Upper lobe of right lung (tissue), 1 donor: ENCODE measurements at regions not wholly inside any gene's neighbourhood (a gene's known extent, or its start where the extent isn't known, plus 50 kb on each side); places are given as distances from the start of the nearest gene placed in this dataset.

Experiments used
- ATAC-seq: fragments of 200-7000 bp; cut with Tn5 transposase; one replicate; pipeline ENCODE4 v1.9.1; 2020; ENCODE audit warnings: mild to moderate bottlenecking, moderate library complexity
- DNase-seq: peaks from one replicate; pipeline ENCODE4 v3.0.0-alpha.2; 2020
- H3K27ac ChIP-seq: fragments of 200-600 bp; one replicate; pipeline ENCODE4 v1.8.0; 2022
- H3K27me3 ChIP-seq: fragments of 200-600 bp; one replicate; pipeline ENCODE4 v1.8.0; 2022; ENCODE audit warnings: mild to moderate bottlenecking
- H3K36me3 ChIP-seq: fragments of 200-600 bp; one replicate; pipeline ENCODE4 v1.8.0; 2022
- H3K4me1 ChIP-seq: fragments of 200-600 bp; one replicate; pipeline ENCODE4 v1.8.0; 2022
- H3K4me3 ChIP-seq: fragments of 200-600 bp; one replicate; pipeline ENCODE4 v1.8.0; 2022; ENCODE audit warnings: mild to moderate bottlenecking
- H3K9me3 ChIP-seq: fragments of 200-600 bp; one replicate; pipeline ENCODE4 v1.8.0; 2022
- intact Hi-C: fragments of 100-400 bp; cut with DNase I; formaldehyde crosslinking; loops from one replicate; pipeline ENCODE4 v1.11.0; 2022
- TF ChIP-seq, protein P1 (sequence below): fragments of 200-600 bp; IDR thresholded peaks from one replicate; pipeline ENCODE4 v1.8.0; 2022; ENCODE audit warnings: antibody characterized with exemption
- donor health status: DM: no; HTN: yes; CAD: no; lungs with severe emphysema.

DNA sequence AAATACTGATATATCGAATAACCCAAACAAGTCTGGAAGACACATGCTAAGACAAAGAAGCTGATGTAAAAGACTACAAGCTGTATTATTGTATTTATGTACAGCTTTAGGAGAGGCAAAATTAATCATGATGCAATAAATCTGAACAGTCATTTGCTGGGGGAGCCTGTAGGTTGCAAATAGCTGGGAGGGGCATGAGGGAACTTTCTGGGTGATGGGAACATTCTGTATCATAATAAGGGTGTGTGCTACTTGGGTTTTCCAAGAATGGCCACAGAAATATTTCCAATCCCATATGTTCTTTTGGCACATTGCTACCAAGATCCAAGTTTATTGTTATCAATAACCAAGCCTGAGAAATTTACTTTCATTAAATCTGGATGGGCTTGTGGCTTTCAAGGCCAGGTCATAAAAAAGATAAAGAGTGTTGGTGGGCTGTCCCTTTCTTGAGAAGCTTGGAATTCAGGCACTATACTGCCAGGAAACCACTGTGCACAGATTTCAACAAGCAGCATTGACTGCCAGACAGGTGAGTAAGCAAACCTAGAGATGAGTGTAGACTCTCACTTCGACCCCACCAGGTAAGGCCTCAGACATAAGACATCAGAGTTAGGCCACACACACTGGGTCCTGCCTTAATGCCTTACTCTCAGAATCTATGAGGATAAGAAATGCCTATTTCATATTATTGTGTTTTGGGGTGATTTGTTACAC, 629.7 kb upstream of the FZD8 start:
- H3K27ac ChIP-seq: no peak overlapping the region
- ATAC-seq (no peak), DNase-seq (no peak)
- no peak overlapping the region for H3K4me3 ChIP-seq
- H3K36me3 ChIP-seq: no peaks in the 10 kb centered on the region
- H3K9me3 ChIP-seq: no peaks in the 10 kb centered on the region
- H3K4me1 ChIP-seq: no peaks in the 10 kb centered on the region
- intact Hi-C loops: no loop called here
- H3K27me3 ChIP-seq: no peaks in the 10 kb centered on the region
- TF ChIP-seq, protein P1, sequence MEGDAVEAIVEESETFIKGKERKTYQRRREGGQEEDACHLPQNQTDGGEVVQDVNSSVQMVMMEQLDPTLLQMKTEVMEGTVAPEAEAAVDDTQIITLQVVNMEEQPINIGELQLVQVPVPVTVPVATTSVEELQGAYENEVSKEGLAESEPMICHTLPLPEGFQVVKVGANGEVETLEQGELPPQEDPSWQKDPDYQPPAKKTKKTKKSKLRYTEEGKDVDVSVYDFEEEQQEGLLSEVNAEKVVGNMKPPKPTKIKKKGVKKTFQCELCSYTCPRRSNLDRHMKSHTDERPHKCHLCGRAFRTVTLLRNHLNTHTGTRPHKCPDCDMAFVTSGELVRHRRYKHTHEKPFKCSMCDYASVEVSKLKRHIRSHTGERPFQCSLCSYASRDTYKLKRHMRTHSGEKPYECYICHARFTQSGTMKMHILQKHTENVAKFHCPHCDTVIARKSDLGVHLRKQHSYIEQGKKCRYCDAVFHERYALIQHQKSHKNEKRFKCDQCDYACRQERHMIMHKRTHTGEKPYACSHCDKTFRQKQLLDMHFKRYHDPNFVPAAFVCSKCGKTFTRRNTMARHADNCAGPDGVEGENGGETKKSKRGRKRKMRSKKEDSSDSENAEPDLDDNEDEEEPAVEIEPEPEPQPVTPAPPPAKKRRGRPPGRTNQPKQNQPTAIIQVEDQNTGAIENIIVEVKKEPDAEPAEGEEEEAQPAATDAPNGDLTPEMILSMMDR: no peak

DNA sequence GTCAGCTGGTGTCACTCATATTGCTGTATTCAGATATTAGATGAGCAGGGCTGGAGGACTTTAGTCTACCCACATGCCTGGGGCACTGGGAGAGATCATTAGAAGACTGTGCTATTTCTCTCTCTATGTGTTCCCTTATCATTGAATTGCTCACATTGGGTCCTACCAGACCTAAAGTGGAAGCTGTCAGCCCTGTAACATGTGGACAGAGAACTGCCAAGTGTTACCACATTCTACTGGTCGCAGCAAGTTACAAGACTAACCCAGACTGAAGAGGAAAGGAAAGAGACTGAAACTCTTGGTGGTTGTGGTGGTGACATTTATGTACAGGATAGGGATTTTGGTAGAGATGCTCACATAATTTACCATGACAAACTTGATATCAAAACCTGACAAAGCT, 627.1 kb upstream of the FZD8 start:
- no peak for ATAC-seq
- Histone ChIP-seq H3K9me3 (no peaks in the 10 kb centered on the region), H3K27me3 (no peaks in the 10 kb centered on the region), H3K36me3 (no peaks in the 10 kb centered on the region), H3K4me3 (no peak overlapping the region), H3K27ac (no peak overlapping the region), H3K4me1 (no peaks in the 10 kb centered on the region)
- no peak for DNase-seq
- TF ChIP-seq, protein P1: no peak
- intact Hi-C loops: no loop called here

DNA sequence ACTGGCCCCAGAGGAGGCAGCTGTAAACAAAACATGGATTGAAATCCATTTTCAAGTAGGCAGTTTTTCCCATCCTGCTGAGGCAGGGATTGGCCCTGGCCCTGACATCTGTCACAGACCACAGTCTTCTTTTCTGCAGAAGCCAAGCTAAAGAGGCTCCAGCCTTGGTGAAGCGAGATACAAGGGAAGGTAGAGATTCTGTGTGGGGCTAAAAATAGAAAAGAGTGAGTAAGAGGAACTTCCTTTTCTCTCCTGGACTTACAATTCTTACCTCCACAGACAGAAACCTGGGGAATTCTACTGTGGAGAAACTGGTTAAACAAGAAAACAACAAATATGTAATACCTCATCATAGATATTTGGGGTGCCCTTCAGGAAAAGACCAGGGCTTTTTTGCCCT, 624.8 kb upstream of the FZD8 start:
- no peaks in the 10 kb centered on the region for H3K4me1 ChIP-seq
- DNase-seq (no peak), ATAC-seq (no peak)
- no peaks in the 10 kb centered on the region for H3K36me3 ChIP-seq
- no peaks in the 10 kb centered on the region for H3K9me3 ChIP-seq
- H3K27me3 ChIP-seq: no peaks in the 10 kb centered on the region
- TF ChIP-seq, protein P1: no peak
- no peak overlapping the region for H3K27ac ChIP-seq
- intact Hi-C loops: no loop called here
- H3K4me3 ChIP-seq: no peak overlapping the region

DNA sequence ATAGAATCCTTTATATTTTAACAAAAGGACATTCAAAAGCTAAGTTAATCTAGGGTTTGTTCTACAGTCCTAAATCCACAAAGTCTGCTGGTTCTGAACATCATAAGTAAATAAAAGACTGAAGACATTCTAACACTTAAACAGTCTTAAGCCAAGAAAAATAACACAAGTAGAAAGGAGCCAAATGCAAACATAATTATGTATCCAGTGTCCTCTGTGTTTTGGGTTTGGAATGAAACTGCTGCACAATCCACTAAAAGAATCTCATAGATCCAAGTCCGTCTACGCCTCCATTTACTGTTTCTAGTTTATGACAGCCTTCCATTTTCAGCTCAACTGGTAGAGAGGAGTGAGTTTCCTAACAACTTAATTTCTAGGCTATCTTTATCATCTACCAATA, 623.6 kb upstream of the FZD8 start:
- no peak overlapping the region for H3K27ac ChIP-seq
- intact Hi-C loops: no loop called here
- TF ChIP-seq, protein P1: no peak
- H3K36me3 ChIP-seq: no peaks in the 10 kb centered on the region
- no peaks in the 10 kb centered on the region for H3K27me3 ChIP-seq
- ATAC-seq: no peak
- H3K4me3 ChIP-seq: no peak overlapping the region
- DNase-seq: no peak
- no peaks in the 10 kb centered on the region for H3K4me1 ChIP-seq
- no peaks in the 10 kb centered on the region for H3K9me3 ChIP-seq

DNA sequence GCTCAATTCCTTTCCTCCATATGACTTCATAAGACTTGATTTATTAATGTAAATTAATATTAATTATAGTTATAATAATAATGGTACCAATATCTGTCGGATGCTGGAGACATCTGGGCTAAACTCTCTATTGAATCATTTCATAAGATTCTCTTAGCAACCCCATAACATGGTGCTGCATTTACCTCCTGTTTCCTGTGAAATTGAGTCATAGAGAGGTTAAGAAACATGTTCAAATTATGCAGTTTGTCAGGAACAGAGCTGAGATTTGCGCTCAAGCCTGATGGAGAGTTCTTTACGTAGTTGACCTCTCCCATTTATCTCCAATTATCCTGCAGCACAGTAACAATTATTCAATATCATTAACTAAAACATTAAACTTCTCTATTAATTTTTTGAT, 621.8 kb upstream of the FZD8 start:
- TF ChIP-seq, protein P1: no peak
- no peaks in the 10 kb centered on the region for H3K9me3 ChIP-seq
- ATAC-seq (no peak), DNase-seq (no peak)
- H3K4me1 ChIP-seq: no peaks in the 10 kb centered on the region
- no peak overlapping the region for H3K4me3 ChIP-seq
- H3K36me3 ChIP-seq: no peaks in the 10 kb centered on the region
- intact Hi-C loops: no loop called here
- H3K27me3 ChIP-seq: no peaks in the 10 kb centered on the region
- no peak overlapping the region for H3K27ac ChIP-seq

DNA sequence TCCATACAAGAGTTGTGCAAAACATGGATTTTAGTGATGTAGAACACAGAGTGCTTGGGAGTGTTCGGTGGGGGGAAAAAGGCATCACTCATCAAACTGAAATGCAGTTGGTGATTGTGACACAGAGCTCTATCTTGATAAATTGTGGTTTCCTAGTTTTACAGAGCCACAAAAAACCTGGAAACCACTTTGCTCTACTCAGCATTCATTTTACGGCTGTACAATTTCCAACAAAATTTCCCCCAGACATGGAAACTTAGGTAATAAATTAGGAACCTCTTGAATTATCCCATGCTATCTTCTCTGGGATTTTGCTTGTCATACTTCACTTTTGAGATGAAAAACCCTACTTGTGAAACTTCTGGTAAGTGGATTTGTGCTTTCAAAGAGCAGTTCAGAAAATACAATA, 614.9 kb upstream of the FZD8 start:
- Histone ChIP-seq H3K36me3 (no peaks in the 10 kb centered on the region), H3K4me1 (no peaks in the 10 kb centered on the region), H3K4me3 (no peak overlapping the region), H3K9me3 (no peaks in the 10 kb centered on the region), H3K27me3 (no peaks in the 10 kb centered on the region), H3K27ac (no peak overlapping the region)
- TF ChIP-seq, protein P1: no peak
- intact Hi-C loops: no loop called here
- no peak for ATAC-seq
- no peak for DNase-seq
